22Rv1 (cell line): ENCODE measurements at regions not wholly inside any gene's neighbourhood (a gene's known extent, or its start where the extent isn't known, plus 50 kb on each side); places are given as distances from the start of the nearest gene placed in this dataset.

Experiments used
- CTCF ChIP-seq: fragments of 450-650 bp; IDR thresholded peaks from 2 replicates; pipeline ENCODE4 v1.5.1; 2017; ENCODE audit warnings: mild to moderate bottlenecking
- ZFX ChIP-seq: fragments of 450-650 bp; IDR thresholded peaks from 2 replicates; pipeline ENCODE4 v1.6.1; 2017; ENCODE audit warnings: antibody characterized with exemption, borderline replicate concordance

- TF ChIP-seq CTCF (no peak), ZFX (no peak)
Observed at GRCh38 chr2:19649142-19649541, 252.6 kb downstream of the TTC32 start.
